A673 (cell line): ENCODE measurements at regions not wholly inside any gene's neighbourhood (a gene's known extent, or its start where the extent isn't known, plus 50 kb on each side); places are given as distances from the start of the nearest gene placed in this dataset.

ENCODE experiments used
- EZH2 ChIP-seq: fragments of 200-600 bp; sonication (generic); IDR thresholded peaks from 2 replicates; pipeline ENCODE4 v1.6.1; 2017; ENCODE audit warnings: borderline replicate concordance, low read depth, mild to moderate bottlenecking, mixed read lengths, antibody characterized with exemption, low read length; ENCODE audit not compliant: poor library complexity, severe bottlenecking
- TF ChIP-seq, protein P1 (sequence below): fragments of 300-800, 200-600 bp; sonication (generic); conservative IDR thresholded peaks from 2 replicates; pipeline ENCODE4 v1.5.1; 2017; ENCODE audit warnings: low read depth, mild to moderate bottlenecking, antibody characterized with exemption, low read length, moderate library complexity, mixed read lengths

DNA sequence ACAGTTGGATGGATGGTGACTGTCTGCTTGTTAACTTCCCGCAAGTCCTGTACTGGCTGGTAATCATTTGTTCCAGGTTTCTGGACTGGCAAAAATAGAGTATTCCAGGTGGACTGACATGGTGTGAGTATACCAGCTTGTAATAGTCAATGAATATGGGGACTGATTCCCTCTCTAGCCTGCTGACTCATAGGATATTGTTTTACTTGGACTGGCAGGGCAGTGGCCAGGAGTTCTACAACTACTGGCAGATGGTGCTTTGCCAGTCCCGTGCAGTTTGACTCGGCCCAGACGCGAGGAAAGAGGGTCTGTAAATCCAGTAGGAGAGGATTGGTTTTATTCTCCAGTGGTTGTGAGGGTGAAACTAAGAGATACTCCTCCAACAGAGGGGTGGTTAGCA lies 78.0 kb downstream of the PRR15 start:
- TF ChIP-seq, protein P1, sequence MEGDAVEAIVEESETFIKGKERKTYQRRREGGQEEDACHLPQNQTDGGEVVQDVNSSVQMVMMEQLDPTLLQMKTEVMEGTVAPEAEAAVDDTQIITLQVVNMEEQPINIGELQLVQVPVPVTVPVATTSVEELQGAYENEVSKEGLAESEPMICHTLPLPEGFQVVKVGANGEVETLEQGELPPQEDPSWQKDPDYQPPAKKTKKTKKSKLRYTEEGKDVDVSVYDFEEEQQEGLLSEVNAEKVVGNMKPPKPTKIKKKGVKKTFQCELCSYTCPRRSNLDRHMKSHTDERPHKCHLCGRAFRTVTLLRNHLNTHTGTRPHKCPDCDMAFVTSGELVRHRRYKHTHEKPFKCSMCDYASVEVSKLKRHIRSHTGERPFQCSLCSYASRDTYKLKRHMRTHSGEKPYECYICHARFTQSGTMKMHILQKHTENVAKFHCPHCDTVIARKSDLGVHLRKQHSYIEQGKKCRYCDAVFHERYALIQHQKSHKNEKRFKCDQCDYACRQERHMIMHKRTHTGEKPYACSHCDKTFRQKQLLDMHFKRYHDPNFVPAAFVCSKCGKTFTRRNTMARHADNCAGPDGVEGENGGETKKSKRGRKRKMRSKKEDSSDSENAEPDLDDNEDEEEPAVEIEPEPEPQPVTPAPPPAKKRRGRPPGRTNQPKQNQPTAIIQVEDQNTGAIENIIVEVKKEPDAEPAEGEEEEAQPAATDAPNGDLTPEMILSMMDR, result no peak
- no peak for TF ChIP-seq EZH2
